OCI-LY7 (cell line): ENCODE measurements at regions not wholly inside any gene's neighbourhood (a gene's known extent, or its start where the extent isn't known, plus 50 kb on each side); places are given as distances from the start of the nearest gene placed in this dataset.

Source experiments
- BruUV-seq: library from RNA; stranded (reverse); fragments of 400-500 nt; replicated peaks from 2 replicates; lab custom pipeline; 2021; lab: Mats Ljungman, UMichigan
- CTCF ChIA-PET: fragments of 300-600 bp; sonication (Branson Sonifier 250); formaldehyde crosslinking; loops from one replicate; lab custom pipeline; 2022; ENCODE audit warnings: antibody characterized with exemption; ENCODE audit not compliant: unreplicated experiment; lab: Charles Lee
- POLR2A ChIA-PET: fragments of 300-600 bp; sonication (Branson Sonifier 250); formaldehyde crosslinking; loops from one replicate; lab custom pipeline; 2022; ENCODE audit warnings: antibody characterized with exemption; lab: Charles Lee
- DNase-seq: peaks from one replicate; pipeline ENCODE4 v3.0.0-alpha.2; 2015; ENCODE audit warnings: low spot score
- H2AFZ ChIP-seq: fragments of 200-600 bp; sonication (generic), shearing (Covaris generic); 2 replicates; pipeline ENCODE4 v1.6.1; 2014; ENCODE audit warnings: mild to moderate bottlenecking, antibody characterized with exemption, low read length, moderate library complexity
- H3K27ac ChIP-seq: fragments of 200-600 bp; sonication (generic); 2 replicates; pipeline ENCODE4 v1.5.1; 2014; ENCODE audit warnings: mixed run types, low read depth, mild to moderate bottlenecking, moderate library complexity, low read length, inconsistent platforms; ENCODE audit not compliant: poor library complexity, severe bottlenecking
- H3K36me3 ChIP-seq: fragments of 200-600 bp; sonication (generic); 2 replicates; pipeline ENCODE4 v1.6.1; 2014; ENCODE audit warnings: mild to moderate bottlenecking, antibody characterized with exemption, low read length, moderate library complexity, mixed read lengths; ENCODE audit not compliant: insufficient read depth
- H3K4me1 ChIP-seq: fragments of 200-600 bp; sonication (generic); 2 replicates; pipeline ENCODE4 v1.5.1; 2014; ENCODE audit warnings: mild to moderate bottlenecking, low read length; ENCODE audit not compliant: insufficient read depth, poor library complexity, severe bottlenecking
- H3K4me2 ChIP-seq: fragments of 200-600 bp; sonication (generic); 2 replicates; pipeline ENCODE4 v1.6.1; 2014; ENCODE audit warnings: mild to moderate bottlenecking, low read length
- H3K4me3 ChIP-seq: fragments of 200-600 bp; sonication (generic); 2 replicates; pipeline ENCODE4 v1.5.1; 2014; ENCODE audit warnings: mild to moderate bottlenecking, low read depth, low read length; ENCODE audit not compliant: poor library complexity, severe bottlenecking
- H3K79me2 ChIP-seq: fragments of 200-600 bp; sonication (generic); 2 replicates; pipeline ENCODE4 v1.6.1; 2016; ENCODE audit warnings: low read depth, mild to moderate bottlenecking, low read length, moderate library complexity, mixed read lengths; ENCODE audit not compliant: insufficient read depth
- H3K9me2 ChIP-seq: fragments of 200-600 bp; sonication (generic); 2 replicates; pipeline ENCODE4 v1.6.1; 2016; ENCODE audit warnings: mild to moderate bottlenecking, low read length, mixed read lengths; ENCODE audit not compliant: insufficient read depth
- H3K9me3 ChIP-seq: fragments of 200-600 bp; sonication (generic); 2 replicates; pipeline ENCODE4 v1.6.1; 2014; ENCODE audit warnings: mild to moderate bottlenecking, mixed run types, low read length, mixed read lengths
- H4K20me1 ChIP-seq: fragments of 200-600 bp; sonication (generic); 2 replicates; pipeline ENCODE4 v1.6.1; 2014; ENCODE audit warnings: mild to moderate bottlenecking, antibody characterized with exemption, low read length, moderate library complexity, mixed read lengths; ENCODE audit not compliant: insufficient read depth
- EZH2phosphoT487 ChIP-seq: fragments of 200-600 bp; sonication (generic); IDR thresholded peaks from 2 replicates; pipeline ENCODE4 v1.6.1; 2018; ENCODE audit warnings: low read depth, borderline replicate concordance, mild to moderate bottlenecking, mixed run types, antibody characterized with exemption, low read length, moderate library complexity, mixed read lengths
- intact Hi-C: fragments of 100-400 bp; cut with micrococcal nuclease; formaldehyde crosslinking; loops from one replicate; pipeline ENCODE4 v1.10.0; 2022; ENCODE audit not compliant: unreplicated experiment
- TF ChIP-seq, protein P1 (sequence below): fragments of 200-600 bp; sonication (generic); conservative IDR thresholded peaks from 2 replicates; pipeline ENCODE4 v1.5.1; 2014; ENCODE audit warnings: mild to moderate bottlenecking, antibody characterized with exemption, low read length, moderate library complexity, mixed read lengths

DNA sequence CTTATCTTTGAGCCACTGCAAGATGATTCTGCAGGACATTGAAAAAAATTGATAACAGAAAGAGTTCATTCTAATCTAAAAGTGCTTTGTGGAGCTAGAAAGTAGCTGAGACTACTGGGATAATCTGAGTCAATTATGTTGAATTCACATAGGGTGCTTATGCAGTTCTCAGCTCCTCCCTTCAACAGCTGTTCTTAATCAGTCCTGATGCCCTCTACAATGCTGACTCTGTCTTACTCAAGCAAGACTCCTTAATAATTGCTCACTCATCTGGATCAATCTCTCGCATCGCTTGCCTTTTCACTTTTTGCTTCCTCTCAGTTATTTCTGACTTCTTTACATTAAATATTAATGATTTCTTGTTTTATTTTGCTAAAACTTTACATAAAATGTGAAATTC is 182.1 kb downstream of the PCDH17 start:
- Histone ChIP-seq H3K4me3 (no peak overlapping the region), H3K9me3 (no peaks in the 10 kb centered on the region), H3K9me2 (no peaks in the 10 kb centered on the region), H4K20me1 (no peaks in the 10 kb centered on the region), H3K27ac (no peak overlapping the region), H2AFZ (no peak overlapping the region), H3K79me2 (no peaks in the 10 kb centered on the region), H3K36me3 (no peaks in the 10 kb centered on the region), H3K4me1 (no peaks in the 10 kb centered on the region), H3K4me2 (no peak overlapping the region)
- CTCF ChIA-PET: no interaction called here
- no peak for TF ChIP-seq EZH2phosphoT487
- no peak for DNase-seq
- no TSS peak for BruUV-seq
- POLR2A ChIA-PET: no interaction called here
- intact Hi-C loops: no loop called here

DNA sequence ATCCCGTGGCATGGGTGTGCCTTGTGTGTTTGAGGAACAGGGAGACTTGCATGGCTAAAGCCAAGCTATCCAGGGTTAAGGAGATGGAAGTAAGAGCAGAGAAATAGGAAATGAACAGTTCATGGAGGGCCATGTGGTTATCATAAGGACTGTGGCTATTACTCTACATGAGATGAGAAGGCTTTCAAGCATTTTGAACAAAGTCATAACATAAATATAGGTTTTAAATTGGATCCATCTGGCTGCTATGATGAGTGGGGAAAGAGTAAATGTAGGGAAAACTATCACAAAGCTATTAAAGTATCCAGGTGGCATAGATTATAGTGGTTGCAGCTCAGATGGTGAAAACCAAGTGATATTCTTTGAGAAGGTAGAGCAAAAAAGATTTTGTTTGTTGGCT is 184.1 kb downstream of the PCDH17 start:
- H3K36me3 ChIP-seq: no peaks in the 10 kb centered on the region
- no peak overlapping the region for H3K4me2 ChIP-seq
- ChIA-PET POLR2A (no interaction called here), CTCF (no interaction called here)
- H4K20me1 ChIP-seq: no peaks in the 10 kb centered on the region
- no peak overlapping the region for H2AFZ ChIP-seq
- no peak overlapping the region for H3K4me3 ChIP-seq
- no TSS peak for BruUV-seq
- H3K9me3 ChIP-seq: no peaks in the 10 kb centered on the region
- no peaks in the 10 kb centered on the region for H3K9me2 ChIP-seq
- TF ChIP-seq, protein P1, sequence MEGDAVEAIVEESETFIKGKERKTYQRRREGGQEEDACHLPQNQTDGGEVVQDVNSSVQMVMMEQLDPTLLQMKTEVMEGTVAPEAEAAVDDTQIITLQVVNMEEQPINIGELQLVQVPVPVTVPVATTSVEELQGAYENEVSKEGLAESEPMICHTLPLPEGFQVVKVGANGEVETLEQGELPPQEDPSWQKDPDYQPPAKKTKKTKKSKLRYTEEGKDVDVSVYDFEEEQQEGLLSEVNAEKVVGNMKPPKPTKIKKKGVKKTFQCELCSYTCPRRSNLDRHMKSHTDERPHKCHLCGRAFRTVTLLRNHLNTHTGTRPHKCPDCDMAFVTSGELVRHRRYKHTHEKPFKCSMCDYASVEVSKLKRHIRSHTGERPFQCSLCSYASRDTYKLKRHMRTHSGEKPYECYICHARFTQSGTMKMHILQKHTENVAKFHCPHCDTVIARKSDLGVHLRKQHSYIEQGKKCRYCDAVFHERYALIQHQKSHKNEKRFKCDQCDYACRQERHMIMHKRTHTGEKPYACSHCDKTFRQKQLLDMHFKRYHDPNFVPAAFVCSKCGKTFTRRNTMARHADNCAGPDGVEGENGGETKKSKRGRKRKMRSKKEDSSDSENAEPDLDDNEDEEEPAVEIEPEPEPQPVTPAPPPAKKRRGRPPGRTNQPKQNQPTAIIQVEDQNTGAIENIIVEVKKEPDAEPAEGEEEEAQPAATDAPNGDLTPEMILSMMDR: no peak
- no peak for TF ChIP-seq EZH2phosphoT487
- H3K79me2 ChIP-seq: no peaks in the 10 kb centered on the region
- no peak overlapping the region for H3K27ac ChIP-seq
- no peaks in the 10 kb centered on the region for H3K4me1 ChIP-seq
- DNase-seq: no peak
- intact Hi-C loops: no loop called here

DNA sequence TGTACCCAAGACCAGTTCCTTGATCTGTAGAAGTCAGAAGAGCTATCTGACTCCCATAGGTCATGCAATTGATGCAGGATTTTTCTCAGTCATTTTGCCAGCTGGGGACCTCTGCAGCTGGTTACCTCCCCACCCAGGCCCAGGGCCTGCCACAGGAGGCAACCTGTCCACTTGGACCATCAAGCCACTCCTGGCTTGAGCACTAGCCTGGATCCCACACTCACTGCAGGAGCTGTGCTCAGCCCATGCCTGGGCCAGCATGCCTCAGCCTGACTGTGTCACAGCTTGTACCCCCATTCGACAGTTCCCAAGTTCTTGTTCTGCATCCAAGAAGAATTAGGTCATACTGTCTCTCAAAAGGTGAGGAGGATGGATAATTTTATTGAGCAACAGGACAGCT is 189.4 kb downstream of the PCDH17 start:
- CTCF ChIA-PET: no interaction called here
- H3K4me2 ChIP-seq: no peak overlapping the region

More for the DNA sequence above, 189.4 kb downstream of the PCDH17 start:
- no peak for TF ChIP-seq EZH2phosphoT487
- TF ChIP-seq, protein P1: no peak
- no peak overlapping the region for H3K27ac ChIP-seq
- H2AFZ ChIP-seq: no peak overlapping the region
- no peaks in the 10 kb centered on the region for H4K20me1 ChIP-seq
- intact Hi-C loops: no loop called here
- no peak overlapping the region for H3K4me3 ChIP-seq
- no peak for DNase-seq
- H3K9me3 ChIP-seq: no peaks in the 10 kb centered on the region; the same call in 1 of the 2 replicates
- H3K4me1 ChIP-seq: no peaks in the 10 kb centered on the region
- POLR2A ChIA-PET: no interaction called here
- no peaks in the 10 kb centered on the region for H3K79me2 ChIP-seq
- no peaks in the 10 kb centered on the region for H3K36me3 ChIP-seq
- no TSS peak for BruUV-seq
- H3K9me2 ChIP-seq: no peaks in the 10 kb centered on the region
